Thyroid gland (tissue), 4 donors: ENCODE measurements at regions not wholly inside any gene's neighbourhood (a gene's known extent, or its start where the extent isn't known, plus 50 kb on each side); places are given as distances from the start of the nearest gene placed in this dataset.
"Not testable (repeated sequence)": the region's sequence is repeated elsewhere in the genome, so short reads cannot be mapped to it uniquely, and the experiment has no call there.

Experiments used
- DNase-seq, 2 donors: peaks; one replicate each; pipeline ENCODE4 v3.0.0-alpha.2; 2019
- H3K27ac ChIP-seq, 3 donors: fragments of 200-600 bp; sonication (generic); 1 replicate in 2 of 3; 2 replicates in 1 of 3; pipeline ENCODE4 v1.5.1; 2016 to 2019; ENCODE audit warnings: mild to moderate bottlenecking in 1 of 3, moderate library complexity in 1 of 3
- H3K27me3 ChIP-seq: fragments of 200-600 bp; sonication (generic); one replicate; pipeline ENCODE4 v1.5.1; 2019
- H3K36me3 ChIP-seq, 2 donors: fragments of 200-600 bp; sonication (generic); one replicate each; pipeline ENCODE4 v1.5.1; 2016 to 2019
- H3K4me1 ChIP-seq, 2 donors: fragments of 200-600 bp; sonication (generic); one replicate each; pipeline ENCODE4 v1.5.1; 2017 to 2019
- H3K4me3 ChIP-seq, 3 donors: fragments of 200-600 bp; sonication (generic); replicated peaks in 1 of 3; 1 replicate in 2 of 3; 2 replicates in 1 of 3; pipeline ENCODE4 v1.5.1; 2016; ENCODE audit warnings: mild to moderate bottlenecking in 1 of 3
- H3K9me3 ChIP-seq: fragments of 200-600 bp; sonication (generic); one replicate; pipeline ENCODE4 v1.5.1; 2017
- POLR2A ChIP-seq, 2 donors: fragments of 450-650 bp; IDR thresholded peaks; one replicate each; pipeline ENCODE4 v1.6.1; 2017; ENCODE audit warnings: antibody characterized with exemption in 2 of 2, mild to moderate bottlenecking in 2 of 2, moderate library complexity in 1 of 2
- WGBS, 2 donors: methylation state at CpG; one replicate each; pipeline ENCODE4 v1.1.5; 2017; 5-methylcytosine and 5-hydroxymethylcytosine counted together
- intact Hi-C: fragments of 100-400 bp; cut with DNase I; formaldehyde crosslinking; loops from one replicate; pipeline ENCODE4 v1.15.1; 2023
- TF ChIP-seq, protein P1 (sequence below), 6 experiments: fragments of 200-600 bp in 3 of 6; fragments of 450-650 bp in 3 of 6; sonication (generic) in 3 of 6; IDR thresholded peaks; one replicate each; pipeline ENCODE4 v1.5.1; 2016 to 2019; ENCODE audit warnings: antibody characterized with exemption in 6 of 6, mild to moderate bottlenecking in 2 of 6, inconsistent platforms in 1 of 6, moderate library complexity in 1 of 6

DNA sequence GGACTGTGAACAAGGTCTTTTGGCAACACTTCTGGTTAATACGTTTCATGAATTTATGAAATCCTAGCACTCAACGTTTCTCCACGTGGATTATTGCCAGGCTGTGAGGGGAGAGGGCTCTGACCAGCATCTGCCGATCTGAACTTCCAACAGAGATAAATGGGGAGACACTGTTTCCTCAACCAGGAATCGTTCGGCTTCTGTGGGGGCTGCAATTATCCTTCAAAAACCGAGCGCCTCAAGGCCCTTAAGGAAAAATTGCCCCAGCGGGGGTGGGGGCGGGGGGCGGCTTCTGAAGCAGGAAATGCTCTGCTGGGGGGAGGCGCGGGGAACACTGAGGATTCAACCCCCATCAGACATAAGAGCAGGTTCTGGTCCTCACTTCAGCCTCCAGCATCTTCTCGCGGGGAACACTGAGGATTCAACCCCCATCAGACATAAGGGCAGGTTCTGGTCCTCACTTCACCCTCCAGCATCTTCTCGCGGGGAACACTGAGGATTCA lies 155.6 kb downstream of the BRD1 start:
- H3K27me3 ChIP-seq, result peaks cover 12% of the 10 kb centered on the region

DNA sequence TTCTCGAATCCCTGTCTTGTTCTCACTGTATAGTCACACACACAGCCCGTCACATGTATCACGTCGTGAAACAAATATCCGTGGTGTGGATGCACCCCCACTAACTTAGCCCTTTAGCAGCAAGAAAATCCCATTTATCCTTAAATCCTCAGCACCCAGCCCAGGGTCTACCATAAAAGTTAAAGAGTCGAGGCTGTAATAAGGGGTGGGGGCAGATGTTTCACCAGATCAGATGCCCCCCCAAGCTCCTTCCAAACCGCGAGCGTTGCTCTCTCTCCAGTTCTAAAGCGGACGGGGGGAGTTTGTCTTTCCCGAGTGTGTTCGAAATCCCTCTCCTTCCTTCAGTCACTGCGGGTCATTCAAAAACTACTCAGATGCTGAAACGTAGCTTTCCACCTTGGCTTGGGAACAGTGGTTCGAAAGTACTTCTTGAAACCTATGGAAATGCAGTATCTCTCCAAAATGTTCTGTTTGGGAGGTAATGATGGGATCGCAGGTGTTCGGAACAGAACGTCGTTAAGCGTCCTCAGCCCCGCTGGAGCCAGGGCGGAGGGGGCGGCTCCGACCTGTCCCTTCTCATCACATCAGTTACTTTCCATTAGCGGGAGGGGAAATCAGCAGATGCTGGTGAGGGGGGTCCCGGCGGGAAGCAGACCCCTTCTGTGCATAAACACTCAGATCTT lies 156.2 kb downstream of the BRD1 start:
- no peak for DNase-seq
- Histone ChIP-seq H3K27ac (no peak overlapping the region), H3K36me3 (no peaks in the 10 kb centered on the region), H3K4me1 (peaks cover 0 to 5% of the 10 kb centered on the region in 2 donors), H3K9me3 (no peaks in the 10 kb centered on the region), H3K27me3 (peaks cover 12% of the 10 kb centered on the region), H3K4me3 (no peak overlapping the region)
- TF ChIP-seq, protein P1, sequence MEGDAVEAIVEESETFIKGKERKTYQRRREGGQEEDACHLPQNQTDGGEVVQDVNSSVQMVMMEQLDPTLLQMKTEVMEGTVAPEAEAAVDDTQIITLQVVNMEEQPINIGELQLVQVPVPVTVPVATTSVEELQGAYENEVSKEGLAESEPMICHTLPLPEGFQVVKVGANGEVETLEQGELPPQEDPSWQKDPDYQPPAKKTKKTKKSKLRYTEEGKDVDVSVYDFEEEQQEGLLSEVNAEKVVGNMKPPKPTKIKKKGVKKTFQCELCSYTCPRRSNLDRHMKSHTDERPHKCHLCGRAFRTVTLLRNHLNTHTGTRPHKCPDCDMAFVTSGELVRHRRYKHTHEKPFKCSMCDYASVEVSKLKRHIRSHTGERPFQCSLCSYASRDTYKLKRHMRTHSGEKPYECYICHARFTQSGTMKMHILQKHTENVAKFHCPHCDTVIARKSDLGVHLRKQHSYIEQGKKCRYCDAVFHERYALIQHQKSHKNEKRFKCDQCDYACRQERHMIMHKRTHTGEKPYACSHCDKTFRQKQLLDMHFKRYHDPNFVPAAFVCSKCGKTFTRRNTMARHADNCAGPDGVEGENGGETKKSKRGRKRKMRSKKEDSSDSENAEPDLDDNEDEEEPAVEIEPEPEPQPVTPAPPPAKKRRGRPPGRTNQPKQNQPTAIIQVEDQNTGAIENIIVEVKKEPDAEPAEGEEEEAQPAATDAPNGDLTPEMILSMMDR (IDR thresholded peaks at IDR 0.05), result no peak
- no peak for TF ChIP-seq POLR2A (IDR thresholded peaks at IDR 0.05)
- intact Hi-C loops, result no loop called here
- WGBS, 2 donors, result 11 to 15% methylated on average over 28 of the region's 28 CpGs

More for the DNA sequence above, 155.6 kb downstream of the BRD1 start:
- intact Hi-C loops, result no loop called here
- Histone ChIP-seq H3K27ac (no peak overlapping the region), H3K4me3 (no peak overlapping the region), H3K9me3 (no peaks in the 10 kb centered on the region), H3K4me1 (peaks cover 0 to 5% of the 10 kb centered on the region in 2 donors), H3K36me3 (no peaks in the 10 kb centered on the region)
- TF ChIP-seq POLR2A (IDR thresholded peaks at IDR 0.05), result no peak
- TF ChIP-seq, protein P1 (IDR thresholded peaks at IDR 0.05), result no peak
- DNase-seq, result no peak
- 43 to 44% methylated on average over 14 to 15 of the region's 17 CpGs for WGBS, 2 donors

DNA sequence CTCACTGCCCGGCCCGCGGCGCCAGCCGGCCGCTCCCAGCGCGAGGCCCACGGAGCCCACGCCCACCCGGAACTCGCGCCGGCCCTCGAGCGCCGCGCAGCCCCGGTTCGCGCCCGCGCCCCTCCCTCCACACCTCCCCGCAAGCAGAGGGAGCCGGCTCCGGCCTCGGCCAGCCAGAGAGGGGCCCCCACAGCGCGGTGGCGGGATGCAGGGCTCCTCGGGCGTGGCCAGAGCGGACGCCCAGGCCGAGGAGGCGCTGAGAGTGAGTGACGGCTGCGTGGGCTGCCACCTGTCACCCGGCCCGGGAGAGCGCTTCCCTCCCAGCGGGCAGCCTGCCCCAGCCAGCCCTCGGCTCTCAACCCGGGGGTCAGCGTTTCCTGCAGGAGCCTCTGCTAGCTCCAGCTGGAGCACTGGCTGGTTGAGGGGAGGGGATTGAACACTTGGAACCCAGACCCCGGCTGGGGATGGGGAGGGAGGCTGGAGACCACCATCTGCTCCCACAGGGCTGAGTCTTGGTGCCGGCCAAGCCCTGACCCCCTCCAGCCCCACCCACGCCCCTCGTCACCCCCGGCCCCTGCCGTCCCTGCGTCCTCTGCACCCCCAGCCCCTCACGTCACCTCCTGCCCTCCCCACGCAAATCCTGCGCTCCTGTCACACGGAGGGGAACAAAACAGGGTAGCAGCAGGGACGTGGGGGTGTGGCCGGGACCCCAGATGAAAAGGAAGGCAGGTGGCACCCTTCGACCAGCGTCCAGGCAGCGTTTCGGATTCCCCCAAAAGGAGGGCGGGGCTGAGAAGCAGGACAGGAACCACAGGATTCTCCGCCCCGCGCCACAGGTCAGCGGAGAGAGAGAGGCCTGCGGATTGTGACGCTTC lies 157.0 kb downstream of the BRD1 start:
- TF ChIP-seq POLR2A (IDR thresholded peaks at IDR 0.05), result no peak
- TF ChIP-seq, protein P1 (IDR thresholded peaks at IDR 0.05), result no peak
- WGBS, 2 donors, result 0 to 3% methylated on average over 9 to 27 of the region's 69 CpGs
- Histone ChIP-seq H3K36me3 (no peaks in the 10 kb centered on the region), H3K27me3 (peaks cover 12% of the 10 kb centered on the region), H3K4me1 (peaks cover 0 to 5% of the 10 kb centered on the region in 2 donors), H3K4me3 (peak overlapping the region in 1 of 3 donors; percentile 17), H3K9me3 (no peaks in the 10 kb centered on the region), H3K27ac (no peak overlapping the region)
- DNase-seq, result no peak
- intact Hi-C loops, result no loop called here

DNA sequence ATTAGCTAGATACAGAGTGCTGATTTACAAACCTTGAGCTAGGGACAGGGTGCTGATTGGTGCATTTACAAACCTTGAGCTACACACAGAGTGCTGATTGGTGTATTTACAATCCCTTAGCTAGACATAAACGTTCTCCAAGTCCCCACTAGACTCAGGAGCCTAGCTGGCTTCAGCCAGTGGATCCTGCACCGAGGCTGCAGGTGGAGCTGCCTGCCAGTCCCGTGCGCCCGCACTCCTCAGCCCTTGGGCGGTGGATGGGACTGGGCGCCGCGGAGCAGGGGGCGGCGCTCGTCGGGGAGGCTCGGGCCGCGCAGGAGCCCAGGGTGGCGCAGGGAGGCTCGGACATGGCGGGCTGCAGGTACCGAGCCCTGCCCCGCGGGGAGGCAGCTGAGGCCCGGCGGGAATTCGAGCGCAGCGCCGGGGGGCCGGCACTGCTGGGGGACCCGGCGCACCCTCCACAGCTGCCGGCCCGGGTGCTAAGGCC lies 157.7 kb downstream of the BRD1 start:
- H3K9me3 ChIP-seq, H3K36me3 ChIP-seq, intact Hi-C loops, H3K4me1 ChIP-seq, H3K27ac ChIP-seq, DNase-seq: not testable (repeated sequence)
- peak overlapping the region in 1 of 3 donors; percentile 17 for H3K4me3 ChIP-seq
- 0% methylated on average over 1 of the region's 33 CpGs; no CpG with 5 or more reads in 1 of the 2 donors for WGBS, 2 donors
- H3K27me3 ChIP-seq, result peaks cover 12% of the 10 kb centered on the region

DNA sequence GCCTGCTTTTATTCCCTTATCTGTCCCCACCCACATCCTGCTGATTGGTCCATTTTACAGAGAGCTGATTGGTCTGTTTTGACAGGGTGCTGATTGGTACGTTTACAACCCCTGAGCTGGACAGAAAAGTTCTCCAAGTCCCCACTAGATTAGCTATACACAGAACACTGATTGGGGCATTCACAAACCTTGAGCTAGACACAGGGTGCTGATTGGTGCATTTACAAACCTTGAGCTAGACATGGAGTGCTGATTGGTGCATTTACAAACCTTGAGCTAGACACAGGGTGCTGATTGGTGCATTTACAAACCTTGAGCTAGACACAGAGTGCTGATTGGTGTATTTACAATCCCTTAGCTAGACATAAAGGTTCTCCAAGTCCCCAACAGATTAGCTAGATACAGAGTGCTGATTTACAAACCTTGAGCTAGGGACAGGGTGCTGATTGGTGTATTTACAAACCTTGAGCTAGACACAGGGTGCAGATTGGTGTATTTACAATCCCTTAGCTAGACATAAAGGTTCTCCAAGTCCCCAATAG lies 158.2 kb downstream of the BRD1 start:
- intact Hi-C loops, H3K4me3 ChIP-seq, DNase-seq, H3K4me1 ChIP-seq, H3K36me3 ChIP-seq, H3K27ac ChIP-seq, H3K9me3 ChIP-seq: not testable (repeated sequence)
- H3K27me3 ChIP-seq, result peaks cover 12% of the 10 kb centered on the region
- 57 to 83% methylated on average over 1 of the region's 1 CpG for WGBS, 2 donors
